Epithelial cell of esophagus (primary cell): ENCODE measurements at regions not wholly inside any gene's neighbourhood (a gene's known extent, or its start where the extent isn't known, plus 50 kb on each side); places are given as distances from the start of the nearest gene placed in this dataset.

Source experiments
- DNase-seq: peaks from one replicate; pipeline ENCODE4 v3.0.0; 2010; ENCODE audit warnings: low read depth
- H3K4me3 ChIP-seq: 2 replicates; pipeline ENCODE4 v1.5.1; 2011; ENCODE audit warnings: mild to moderate bottlenecking, low read length, control low read depth
- CTCF ChIP-seq: IDR thresholded peaks from 2 replicates; pipeline ENCODE4 v1.5.1; 2011; ENCODE audit warnings: low read depth, mild to moderate bottlenecking, low read length, control low read depth, inconsistent platforms; ENCODE audit not compliant: insufficient read depth; ENCODE audit errors: missing control alignments

GRCh38 chr9:88926781-88927505, 64.3 kb upstream of the S1PR3 start:
- no peak for DNase-seq
- TF ChIP-seq CTCF: no peak
- no peak overlapping the region for H3K4me3 ChIP-seq

DNA sequence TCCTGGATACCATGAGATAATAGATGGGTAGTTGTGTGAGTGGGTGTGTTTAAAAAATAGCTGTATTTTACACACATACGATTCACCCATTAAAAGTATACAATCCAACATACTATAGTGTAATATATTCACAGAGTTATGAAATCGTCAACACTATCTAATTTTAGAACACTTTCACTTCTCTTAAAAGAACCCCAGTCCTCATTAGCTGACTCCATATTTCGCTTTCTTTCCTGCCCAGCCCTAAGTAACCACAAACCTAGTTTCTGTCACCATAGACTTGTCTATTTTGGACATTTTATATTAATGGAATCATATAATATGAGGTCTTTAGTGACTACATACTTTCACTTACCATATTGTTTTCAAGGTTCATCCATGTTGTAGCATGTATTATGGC, 63.8 kb upstream of the S1PR3 start:
- DNase-seq: no peak
- no peak overlapping the region for H3K4me3 ChIP-seq
- TF ChIP-seq CTCF: no peak

GRCh38 chr9:88930716-88931115, 60.6 kb upstream of the S1PR3 start:
- TF ChIP-seq CTCF: no peak
- no peak for DNase-seq
- no peak overlapping the region for H3K4me3 ChIP-seq

GRCh38 chr9:88932766-88933165, 58.5 kb upstream of the S1PR3 start:
- TF ChIP-seq CTCF: no peak
- no peak overlapping the region for H3K4me3 ChIP-seq
- peak; percentile 23 for DNase-seq

DNA sequence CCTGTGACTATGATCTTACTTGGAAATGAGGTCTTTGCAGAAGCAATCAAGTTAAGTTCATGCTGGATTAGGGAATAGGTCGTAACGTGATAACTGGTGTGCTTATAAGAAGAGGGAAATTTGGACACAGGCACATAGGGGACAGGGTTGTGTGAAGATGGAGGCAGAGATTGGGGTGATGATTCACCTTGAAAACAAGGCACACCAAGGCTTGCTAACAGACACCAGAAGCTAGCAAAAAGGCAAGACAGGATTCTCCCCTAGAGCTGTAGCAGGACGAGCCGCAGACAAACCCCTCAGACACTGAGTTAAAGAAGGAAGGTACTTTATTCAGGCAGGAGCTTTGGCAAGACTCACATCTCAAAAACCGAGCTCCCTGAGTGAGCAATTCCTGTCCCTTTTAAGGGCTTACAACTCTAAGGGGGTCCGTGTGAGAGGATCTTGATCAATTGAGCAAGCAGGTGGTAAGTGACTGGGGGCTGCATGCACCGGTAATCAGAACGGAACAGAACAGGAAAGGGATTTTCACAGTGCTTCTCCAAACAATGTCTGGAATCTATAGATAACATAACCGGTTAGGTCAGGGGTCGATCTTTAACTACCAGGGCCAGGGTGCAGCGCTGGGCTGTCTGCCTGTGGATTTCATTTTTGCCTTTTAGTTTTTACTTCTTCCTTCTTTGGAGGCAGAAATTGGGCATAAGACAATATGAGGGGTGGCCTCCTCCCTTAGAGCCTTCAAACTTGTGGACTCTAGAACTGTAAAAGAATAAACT, 57.5 kb upstream of the S1PR3 start:
- no peak for TF ChIP-seq CTCF
- DNase-seq: no peak
- H3K4me3 ChIP-seq: no peak overlapping the region

DNA sequence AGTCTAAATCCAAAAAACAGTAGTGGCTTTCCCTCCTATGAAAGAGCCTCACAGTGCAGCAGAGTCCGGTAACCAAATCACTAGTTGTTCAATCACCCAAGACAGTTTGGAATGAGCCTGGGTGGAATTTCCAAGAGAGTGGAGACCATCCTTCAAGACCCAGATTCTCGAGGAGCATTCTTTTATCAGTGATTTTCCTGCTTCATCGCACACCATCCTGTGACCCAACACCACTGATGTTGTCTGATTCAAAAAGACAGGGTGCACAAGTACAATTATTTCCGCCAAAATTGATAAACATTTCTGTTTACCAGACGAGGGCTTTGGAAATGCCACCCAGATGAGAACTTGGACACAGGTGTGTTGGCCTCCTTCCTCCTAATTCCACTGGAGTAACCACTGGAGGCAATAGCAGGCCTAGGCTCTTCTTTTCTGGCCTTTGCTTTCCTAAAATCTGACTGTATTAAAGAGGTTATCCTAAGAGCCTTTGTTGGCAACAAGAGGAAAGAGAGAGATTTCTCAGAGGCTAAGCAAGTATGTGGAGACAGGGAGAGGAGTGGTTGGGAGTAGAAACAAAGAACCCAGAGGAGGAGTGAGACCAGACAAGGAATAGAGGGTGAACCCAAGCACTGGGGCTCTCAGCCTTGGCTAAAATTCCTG, 56.3 kb upstream of the S1PR3 start:
- no peak for TF ChIP-seq CTCF
- no peak overlapping the region for H3K4me3 ChIP-seq
- no peak for DNase-seq
